Vagina (tissue), 2 donors: ENCODE measurements at regions not wholly inside any gene's neighbourhood (a gene's known extent, or its start where the extent isn't known, plus 50 kb on each side); places are given as distances from the start of the nearest gene placed in this dataset.

Source experiments
- POLR2A ChIP-seq, 2 donors: fragments of 450-650 bp; IDR thresholded peaks; one replicate each; pipeline ENCODE4 v1.6.1; 2017; ENCODE audit warnings: antibody characterized with exemption in 2 of 2, mild to moderate bottlenecking in 2 of 2, moderate library complexity in 2 of 2
- POLR2AphosphoS5 ChIP-seq, 2 donors: sonication (generic); formaldehyde crosslinking; IDR thresholded peaks; one replicate each; pipeline ENCODE4 v1.9.0; 2017; ENCODE audit warnings: antibody characterized with exemption in 2 of 2, mild to moderate bottlenecking in 2 of 2, low read depth in 1 of 2; ENCODE audit not compliant: insufficient read depth in 1 of 2
- TF ChIP-seq, protein P1 (sequence below), 3 experiments: fragments of 450-650 bp in 2 of 3; fragments of 200-600 bp in 1 of 3; sonication (generic) in 1 of 3; IDR thresholded peaks; one replicate each; pipeline ENCODE4 v1.5.1; 2017 to 2019; ENCODE audit warnings: antibody characterized with exemption in 3 of 3, mild to moderate bottlenecking in 2 of 3, moderate library complexity in 2 of 3

DNA sequence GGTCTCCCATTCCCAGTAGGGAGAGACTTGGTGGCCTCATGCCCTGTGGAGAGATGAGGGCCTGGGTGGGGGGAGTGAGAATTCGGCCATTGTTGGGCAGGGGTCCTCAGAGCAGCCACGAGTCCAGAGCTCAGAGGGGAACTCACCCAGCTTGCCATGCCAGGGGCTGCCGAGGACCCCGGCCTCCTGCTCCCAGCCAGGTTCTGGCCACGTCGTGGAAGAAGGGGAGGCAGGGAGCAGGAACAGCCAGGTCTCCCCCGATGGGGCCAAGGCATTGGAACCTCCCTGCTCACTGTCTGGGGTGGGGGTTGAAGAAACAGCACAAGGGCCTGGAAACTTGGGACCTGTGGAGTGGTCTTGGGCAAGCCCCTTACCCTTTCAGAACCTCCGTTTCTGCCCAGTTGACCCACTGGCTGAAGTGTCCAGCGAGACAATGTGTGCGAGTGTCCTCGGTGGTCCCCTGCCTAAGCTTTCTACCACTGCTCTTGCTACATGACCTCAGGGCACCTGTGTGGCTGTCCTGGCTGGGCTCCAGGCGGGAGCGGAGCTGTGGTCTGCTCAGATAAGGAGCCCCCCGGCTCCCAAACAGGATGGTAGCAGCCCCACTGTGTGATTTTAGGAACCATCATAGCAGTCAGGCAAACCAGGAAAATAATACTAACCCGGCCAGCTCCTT is 74.7 kb upstream of the WNT11 start:
- TF ChIP-seq, protein P1, sequence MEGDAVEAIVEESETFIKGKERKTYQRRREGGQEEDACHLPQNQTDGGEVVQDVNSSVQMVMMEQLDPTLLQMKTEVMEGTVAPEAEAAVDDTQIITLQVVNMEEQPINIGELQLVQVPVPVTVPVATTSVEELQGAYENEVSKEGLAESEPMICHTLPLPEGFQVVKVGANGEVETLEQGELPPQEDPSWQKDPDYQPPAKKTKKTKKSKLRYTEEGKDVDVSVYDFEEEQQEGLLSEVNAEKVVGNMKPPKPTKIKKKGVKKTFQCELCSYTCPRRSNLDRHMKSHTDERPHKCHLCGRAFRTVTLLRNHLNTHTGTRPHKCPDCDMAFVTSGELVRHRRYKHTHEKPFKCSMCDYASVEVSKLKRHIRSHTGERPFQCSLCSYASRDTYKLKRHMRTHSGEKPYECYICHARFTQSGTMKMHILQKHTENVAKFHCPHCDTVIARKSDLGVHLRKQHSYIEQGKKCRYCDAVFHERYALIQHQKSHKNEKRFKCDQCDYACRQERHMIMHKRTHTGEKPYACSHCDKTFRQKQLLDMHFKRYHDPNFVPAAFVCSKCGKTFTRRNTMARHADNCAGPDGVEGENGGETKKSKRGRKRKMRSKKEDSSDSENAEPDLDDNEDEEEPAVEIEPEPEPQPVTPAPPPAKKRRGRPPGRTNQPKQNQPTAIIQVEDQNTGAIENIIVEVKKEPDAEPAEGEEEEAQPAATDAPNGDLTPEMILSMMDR (IDR thresholded peaks at IDR 0.05) = no peak
- TF ChIP-seq POLR2AphosphoS5 (IDR thresholded peaks at IDR 0.05; ENCODE audit: insufficient read depth in 1 of 2, low read depth in 1 of 2) (no peak), POLR2A (IDR thresholded peaks at IDR 0.05) (no peak)
